ENCODE measurements at regions not wholly inside any gene's neighbourhood (a gene's known extent, or its start where the extent isn't known, plus 50 kb on each side); places are given as distances from the start of the nearest gene placed in this dataset.

DNA sequence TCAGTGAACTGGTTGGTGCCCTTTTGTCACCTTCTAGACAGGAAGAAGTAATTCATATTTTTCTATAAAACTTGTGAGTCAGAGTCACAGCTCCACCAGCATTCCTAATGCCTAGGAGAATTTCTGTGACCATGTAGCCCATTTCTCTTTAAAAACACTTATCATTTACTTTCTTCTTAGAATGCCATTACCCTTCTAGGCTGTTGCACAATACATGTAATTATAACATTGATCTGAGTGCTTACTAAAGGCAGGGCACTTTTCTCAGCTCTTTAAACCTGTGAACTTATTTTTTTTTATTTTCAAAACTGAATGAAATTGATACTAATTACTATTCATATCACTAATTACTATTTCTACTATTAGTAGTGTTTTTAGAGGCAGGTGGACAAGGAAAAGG, 373.7 kb downstream of the TLE4 start:
- Mint-ChIP-seq H3K9me3 (no peaks in the 10 kb centered on the region), H3K36me3 (ENCODE audit: low read depth) (no peaks in the 10 kb centered on the region), H3K4me3 (no peak overlapping the region), H3K4me1 (ENCODE audit: low read depth) (no peaks in the 10 kb centered on the region), H3K27me3 (no peaks in the 10 kb centered on the region), H3K27ac (no peak overlapping the region)
- DNase-seq (no peak), ATAC-seq (ENCODE audit: poor library complexity) (no peak)
- no peaks in the 10 kb centered on the region for H3K9me3 ChIP-seq (ENCODE audit: control insufficient read depth in 1 of 2, insufficient read depth in 1 of 2, low read length in 2 of 2)
- intact Hi-C loops (cut with DNase I, micrococcal nuclease), result loop anchor here (2.0 to 10.0 kb wide), 5 partner anchors 468 to 1507 kb away; no protein-coding TSS in a partner anchor
- no peak overlapping the region for H3K27ac ChIP-seq (ENCODE audit: low read depth in 1 of 2, low read length in 2 of 2)
- ChIA-PET POLR2A (no interaction called here), CTCF (no interaction called here)
- H3K4me3 ChIP-seq (ENCODE audit: low read length), result no peak overlapping the region
- TF ChIP-seq, protein P1, sequence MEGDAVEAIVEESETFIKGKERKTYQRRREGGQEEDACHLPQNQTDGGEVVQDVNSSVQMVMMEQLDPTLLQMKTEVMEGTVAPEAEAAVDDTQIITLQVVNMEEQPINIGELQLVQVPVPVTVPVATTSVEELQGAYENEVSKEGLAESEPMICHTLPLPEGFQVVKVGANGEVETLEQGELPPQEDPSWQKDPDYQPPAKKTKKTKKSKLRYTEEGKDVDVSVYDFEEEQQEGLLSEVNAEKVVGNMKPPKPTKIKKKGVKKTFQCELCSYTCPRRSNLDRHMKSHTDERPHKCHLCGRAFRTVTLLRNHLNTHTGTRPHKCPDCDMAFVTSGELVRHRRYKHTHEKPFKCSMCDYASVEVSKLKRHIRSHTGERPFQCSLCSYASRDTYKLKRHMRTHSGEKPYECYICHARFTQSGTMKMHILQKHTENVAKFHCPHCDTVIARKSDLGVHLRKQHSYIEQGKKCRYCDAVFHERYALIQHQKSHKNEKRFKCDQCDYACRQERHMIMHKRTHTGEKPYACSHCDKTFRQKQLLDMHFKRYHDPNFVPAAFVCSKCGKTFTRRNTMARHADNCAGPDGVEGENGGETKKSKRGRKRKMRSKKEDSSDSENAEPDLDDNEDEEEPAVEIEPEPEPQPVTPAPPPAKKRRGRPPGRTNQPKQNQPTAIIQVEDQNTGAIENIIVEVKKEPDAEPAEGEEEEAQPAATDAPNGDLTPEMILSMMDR (IDR thresholded peaks at IDR 0.05), result no peak
- no peaks in the 10 kb centered on the region for H3K4me1 ChIP-seq (ENCODE audit: insufficient read depth, low read length)
- H3K36me3 ChIP-seq (ENCODE audit: insufficient read depth, low read length), result no peaks in the 10 kb centered on the region
- no peaks in the 10 kb centered on the region for H3K27me3 ChIP-seq (ENCODE audit: control insufficient read depth in 1 of 2, insufficient read depth in 2 of 2, low read length in 2 of 2)

DNA sequence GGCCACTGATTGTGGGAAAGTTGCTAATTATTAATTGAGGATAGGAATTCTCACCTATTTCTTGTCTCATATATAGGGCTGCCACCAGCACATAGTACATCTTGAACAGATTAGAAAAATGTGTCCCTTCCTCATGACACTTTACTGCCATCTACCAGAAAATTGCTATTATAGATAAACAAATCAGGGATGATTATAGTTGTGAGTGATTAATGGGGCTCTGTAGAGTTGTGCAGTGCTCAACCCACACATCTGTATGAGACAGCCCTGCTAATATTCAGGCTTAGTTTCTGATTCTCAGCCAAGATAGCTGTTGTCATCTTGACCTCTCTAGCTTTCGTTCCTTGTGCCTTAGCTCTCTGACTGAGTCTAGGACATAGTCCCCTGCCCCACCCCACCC, 373.3 kb downstream of the TLE4 start:
- no peak overlapping the region for H3K4me3 Mint-ChIP-seq
- no peak for ATAC-seq (ENCODE audit: poor library complexity)
- peak in 3 of 14 experiments; percentile 16 to 30 (median 19) for DNase-seq

DNA sequence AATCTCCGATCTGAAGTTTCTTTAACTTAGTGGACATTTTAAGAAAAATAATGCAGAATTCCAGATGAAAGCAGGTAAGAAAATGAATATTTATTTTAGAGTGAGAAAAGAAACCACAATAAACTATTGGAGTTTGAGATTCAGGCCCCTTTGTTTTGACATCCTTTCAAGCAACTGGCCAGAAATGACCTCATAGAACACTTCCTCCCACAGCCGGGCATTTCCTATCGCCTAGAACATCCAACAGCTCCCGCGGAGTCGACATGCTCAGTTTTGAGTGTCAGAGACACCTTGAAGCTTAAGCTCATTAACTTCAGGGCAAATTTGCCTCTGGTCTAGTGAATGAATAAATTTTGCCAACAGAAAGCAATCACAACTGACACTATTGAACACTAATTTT, 369.2 kb downstream of the TLE4 start:
- ATAC-seq (ENCODE audit: poor library complexity) (no peak), DNase-seq (no peak)
- Histone ChIP-seq H3K4me3 (ENCODE audit: low read length) (no peak overlapping the region), H3K27me3 (ENCODE audit: control insufficient read depth in 1 of 2, insufficient read depth in 2 of 2, low read length in 2 of 2) (no peaks in the 10 kb centered on the region), H3K27ac (ENCODE audit: low read depth in 1 of 2, low read length in 2 of 2) (no peak overlapping the region), H3K9me3 (ENCODE audit: control insufficient read depth in 1 of 2, insufficient read depth in 1 of 2, low read length in 2 of 2) (no peaks in the 10 kb centered on the region), H3K4me1 (ENCODE audit: insufficient read depth, low read length) (no peaks in the 10 kb centered on the region), H3K36me3 (ENCODE audit: insufficient read depth, low read length) (no peaks in the 10 kb centered on the region)
- Mint-ChIP-seq H3K27ac (no peak overlapping the region), H3K9me3 (no peaks in the 10 kb centered on the region), H3K4me1 (ENCODE audit: low read depth) (no peaks in the 10 kb centered on the region), H3K27me3 (no peaks in the 10 kb centered on the region), H3K4me3 (no peak overlapping the region), H3K36me3 (ENCODE audit: low read depth) (no peaks in the 10 kb centered on the region)
- ChIA-PET POLR2A (no interaction called here), CTCF (interaction anchor here (1.2 kb wide), 1 partner anchor 9 kb away, joined by 3 read pairs; no protein-coding TSS in a partner anchor)
- intact Hi-C loops (cut with DNase I, micrococcal nuclease), result loop anchor here (10.0 kb wide), 2 partner anchors 466 to 1116 kb away; no protein-coding TSS in a partner anchor
- TF ChIP-seq, protein P1 (IDR thresholded peaks at IDR 0.05), result no peak

More for the DNA sequence above, 373.3 kb downstream of the TLE4 start:
- ChIA-PET CTCF (no interaction called here), POLR2A (no interaction called here)
- no peaks in the 10 kb centered on the region for H3K4me1 Mint-ChIP-seq (ENCODE audit: low read depth)
- no peaks in the 10 kb centered on the region for H3K4me1 ChIP-seq (ENCODE audit: insufficient read depth, low read length)
- H3K36me3 ChIP-seq (ENCODE audit: insufficient read depth, low read length), result no peaks in the 10 kb centered on the region
- H3K4me3 ChIP-seq (ENCODE audit: low read length), result no peak overlapping the region
- no peaks in the 10 kb centered on the region for H3K9me3 Mint-ChIP-seq
- TF ChIP-seq, protein P1 (IDR thresholded peaks at IDR 0.05), result no peak
- no peak overlapping the region for H3K27ac Mint-ChIP-seq
- H3K27ac ChIP-seq (ENCODE audit: low read depth in 1 of 2, low read length in 2 of 2), result no peak overlapping the region
- intact Hi-C loops (cut with DNase I, micrococcal nuclease), result loop anchor here (2.0 to 10.0 kb wide), 5 partner anchors 468 to 1506 kb away; no protein-coding TSS in a partner anchor
- no peaks in the 10 kb centered on the region for H3K27me3 Mint-ChIP-seq
- no peaks in the 10 kb centered on the region for H3K36me3 Mint-ChIP-seq (ENCODE audit: low read depth)
- H3K9me3 ChIP-seq (ENCODE audit: control insufficient read depth in 1 of 2, insufficient read depth in 1 of 2, low read length in 2 of 2), result no peaks in the 10 kb centered on the region
- H3K27me3 ChIP-seq (ENCODE audit: control insufficient read depth in 1 of 2, insufficient read depth in 2 of 2, low read length in 2 of 2), result no peaks in the 10 kb centered on the region

All from CD4-positive, alpha-beta T cell (primary cell).